Loucy (cell line): ENCODE measurements at regions not wholly inside any gene's neighbourhood (a gene's known extent, or its start where the extent isn't known, plus 50 kb on each side); places are given as distances from the start of the nearest gene placed in this dataset.

Source experiments
- CTCF ChIP-seq: fragments of 200-600 bp; sonication (generic); conservative IDR thresholded peaks from 2 replicates; pipeline ENCODE4 v1.5.1; 2014; ENCODE audit warnings: mild to moderate bottlenecking, antibody characterized with exemption, low read length
- EZH2phosphoT487 ChIP-seq: fragments of 200-600 bp; IDR thresholded peaks from 2 replicates; pipeline ENCODE4 v1.6.1; 2018; ENCODE audit warnings: antibody characterized with exemption, mild to moderate bottlenecking, moderate library complexity, borderline replicate concordance

DNA sequence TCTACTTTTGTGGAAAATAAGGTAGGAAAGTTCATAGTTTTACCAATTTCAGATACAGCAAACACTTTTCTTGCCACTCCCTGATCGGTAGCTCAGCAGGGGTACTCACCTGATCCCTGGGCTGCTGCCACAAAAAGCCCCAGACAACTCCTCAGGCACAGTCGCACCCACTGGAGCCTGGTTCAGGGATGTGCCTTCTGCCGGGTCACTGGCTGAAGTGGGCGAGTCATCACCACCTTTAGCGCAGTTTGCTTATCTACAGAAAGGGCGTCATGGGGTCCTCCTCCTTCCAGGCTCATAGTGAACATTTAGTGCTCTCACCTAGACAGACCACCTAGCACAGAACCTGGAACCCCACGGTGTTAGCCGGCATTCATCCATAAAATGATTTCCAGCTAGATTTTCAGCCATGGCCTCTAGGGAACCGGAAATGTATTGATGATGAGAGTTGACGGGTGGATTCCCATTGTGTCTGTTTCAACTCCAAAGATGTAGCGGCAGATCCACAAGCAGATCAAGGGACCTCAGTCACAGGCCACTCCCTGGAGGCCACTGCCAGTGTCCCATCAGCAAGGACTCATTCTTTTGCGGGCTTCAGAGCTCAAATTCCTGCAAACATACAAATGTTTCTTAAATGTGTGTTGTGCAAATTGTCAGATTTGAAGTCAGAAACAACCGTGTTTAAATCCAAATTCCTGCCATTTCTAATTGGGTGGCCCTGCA is 408.4 kb upstream of the SALL3 start:
- TF ChIP-seq CTCF (no peak), EZH2phosphoT487 (no peak)
